Ishikawa (cell line): ENCODE measurements at regions not wholly inside any gene's neighbourhood (a gene's known extent, or its start where the extent isn't known, plus 50 kb on each side); places are given as distances from the start of the nearest gene placed in this dataset.

ENCODE experiments used
- CEBPB ChIP-seq: IDR thresholded peaks from 2 replicates; pipeline ENCODE4 v1.6.1; 2012
- EP300 ChIP-seq: IDR thresholded peaks from 2 replicates; pipeline ENCODE4 v1.6.1; 2012; ENCODE audit warnings: borderline replicate concordance
- TAF1 ChIP-seq: IDR thresholded peaks from 2 replicates; pipeline ENCODE4 v1.6.1; 2012; ENCODE audit warnings: low read depth, mild to moderate bottlenecking
- TEAD4 ChIP-seq: IDR thresholded peaks from 2 replicates; pipeline ENCODE4 v1.6.1; 2012
- YY1 ChIP-seq: IDR thresholded peaks from 2 replicates; pipeline ENCODE4 v1.6.1; 2012; ENCODE audit warnings: low read depth
- TF ChIP-seq, protein P1 (sequence below): IDR thresholded peaks from 2 replicates; pipeline ENCODE4 v1.6.1; 2012

DNA sequence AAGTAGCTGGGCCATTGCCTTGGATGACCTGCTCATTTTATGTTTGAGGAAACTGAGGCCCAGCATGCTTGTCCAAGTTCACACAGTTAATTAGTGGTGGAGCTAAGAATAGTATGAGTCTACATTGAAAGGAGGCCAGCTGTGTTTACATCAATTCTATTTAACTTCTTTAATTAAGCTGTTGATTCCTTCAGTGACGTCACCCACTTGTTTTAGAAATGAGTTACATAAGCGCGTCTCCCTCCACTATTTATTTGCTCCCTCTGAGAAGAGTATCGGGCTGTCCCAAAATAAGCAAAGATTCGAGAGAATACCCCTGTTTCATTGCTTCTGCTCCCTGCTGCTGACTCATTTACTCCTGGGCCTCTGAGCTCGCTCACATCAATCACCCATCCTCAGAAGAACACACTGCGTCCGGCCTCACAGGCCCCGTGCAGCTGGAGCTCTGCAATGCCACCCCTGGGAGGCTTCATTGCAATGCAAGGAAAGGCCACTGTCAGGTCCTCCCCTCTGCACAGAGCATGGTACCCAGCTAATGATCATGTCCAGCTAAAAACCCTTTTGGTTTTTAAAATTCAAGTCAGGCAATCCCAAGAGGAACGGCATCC is 74.8 kb upstream of the BMP2 start:
- TF ChIP-seq, protein P1, sequence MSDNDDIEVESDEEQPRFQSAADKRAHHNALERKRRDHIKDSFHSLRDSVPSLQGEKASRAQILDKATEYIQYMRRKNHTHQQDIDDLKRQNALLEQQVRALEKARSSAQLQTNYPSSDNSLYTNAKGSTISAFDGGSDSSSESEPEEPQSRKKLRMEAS = no peak
- no peak for TF ChIP-seq YY1
- no peak for TF ChIP-seq CEBPB
- TF ChIP-seq TEAD4 = no peak
- TF ChIP-seq EP300 = no peak
- TF ChIP-seq TAF1 = no peak
